ENCODE measurements at regions not wholly inside any gene's neighbourhood (a gene's known extent, or its start where the extent isn't known, plus 50 kb on each side); places are given as distances from the start of the nearest gene placed in this dataset.
"Not testable (repeated sequence)": the region's sequence is repeated elsewhere in the genome, so short reads cannot be mapped to it uniquely, and the experiment has no call there.

GRCh38 chr1:60716472-60716871 lies 365.9 kb upstream of the NFIA start:
- DNase-seq = no peak

GRCh38 chr1:60715970-60716369 lies 366.4 kb upstream of the NFIA start:
- no peak for DNase-seq

GRCh38 chr1:60709426-60709825 lies 372.9 kb upstream of the NFIA start:
- no peak for DNase-seq

- no peak for DNase-seq
These were observed 377.3 kb upstream of the NFIA start for GRCh38 chr1:60705026-60705425.

- no peak for DNase-seq
These were observed 379.2 kb upstream of the NFIA start for GRCh38 chr1:60703155-60703554.

GRCh38 chr1:60699325-60699724 lies 383.0 kb upstream of the NFIA start:
- DNase-seq = no peak

- peak in 1 of 14 donors; percentile 38 for DNase-seq
These were observed 385.0 kb upstream of the NFIA start for GRCh38 chr1:60697204-60697994.

GRCh38 chr1:60696512-60696911 lies 385.8 kb upstream of the NFIA start:
- DNase-seq = no peak

- peak in 8 of 14 donors; percentile 1 to 36 (median 3) for DNase-seq
These were observed 386.6 kb upstream of the NFIA start for GRCh38 chr1:60695716-60696171.

GRCh38 chr1:60694980-60695379 lies 387.4 kb upstream of the NFIA start:
- DNase-seq = no peak

GRCh38 chr1:60692031-60692430 lies 390.3 kb upstream of the NFIA start:
- no peak for DNase-seq

GRCh38 chr1:60688221-60688620 lies 394.1 kb upstream of the NFIA start:
- not testable (repeated sequence) for DNase-seq

- no peak for DNase-seq
These were observed 401.1 kb upstream of the NFIA start for GRCh38 chr1:60681095-60681860.

GRCh38 chr1:60679524-60680375 lies 402.6 kb upstream of the NFIA start:
- DNase-seq = no peak

- no peak for DNase-seq
These were observed 403.6 kb upstream of the NFIA start for GRCh38 chr1:60678802-60679201.

- DNase-seq = no peak
These were observed 404.0 kb upstream of the NFIA start for GRCh38 chr1:60678391-60678790.

- no peak for DNase-seq
These were observed 409.9 kb upstream of the NFIA start for GRCh38 chr1:60672449-60672848.

- DNase-seq = no peak
These were observed 412.1 kb upstream of the NFIA start for GRCh38 chr1:60670302-60670701.

GRCh38 chr1:60668585-60668984 lies 413.8 kb upstream of the NFIA start:
- DNase-seq = peak in 1 of 14 donors; percentile 59

GRCh38 chr1:60665311-60665710 lies 417.1 kb upstream of the NFIA start:
- DNase-seq = no peak

GRCh38 chr1:60664086-60664625 lies 418.2 kb upstream of the NFIA start:
- no peak for DNase-seq

- no peak for DNase-seq
These were observed 419.8 kb upstream of the NFIA start for GRCh38 chr1:60662486-60663044.
